ENCODE measurements at regions not wholly inside any gene's neighbourhood (a gene's known extent, or its start where the extent isn't known, plus 50 kb on each side); places are given as distances from the start of the nearest gene placed in this dataset.

DNA sequence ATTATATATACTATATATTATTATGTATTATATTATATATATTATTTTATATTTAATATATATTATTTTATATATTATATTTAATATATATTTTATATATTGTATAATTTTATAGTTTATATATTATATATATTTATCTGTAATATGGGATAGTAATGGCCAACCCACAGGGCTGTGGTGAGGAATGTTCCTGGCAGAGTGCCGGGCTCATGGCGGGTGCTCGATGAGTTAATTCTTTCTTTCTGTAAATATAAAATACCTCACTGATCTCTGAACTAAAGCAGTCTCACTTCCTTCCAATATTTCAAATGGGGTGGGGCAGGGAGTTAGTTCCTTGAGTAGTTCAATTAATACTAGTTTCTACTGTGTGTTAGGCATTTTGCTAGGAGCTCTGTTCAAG, 389.4 kb downstream of the TSN start:
- H3K4me3 ChIP-seq (ENCODE audit: low read depth, low read length): no peak overlapping the region
- H3K27me3 Mint-ChIP-seq (ENCODE audit: insufficient read depth, unreplicated experiment): no peaks in the 10 kb centered on the region
- no peak for DNase-seq
- BruUV-seq (replicated peaks): no TSS peak
- H3K4me1 ChIP-seq: no peaks in the 10 kb centered on the region
- no peaks in the 10 kb centered on the region for H3K36me3 Mint-ChIP-seq (ENCODE audit: insufficient read depth, unreplicated experiment)
- CTCF ChIA-PET: no interaction called here
- H3K36me3 ChIP-seq (ENCODE audit: control insufficient read depth, insufficient read depth, low read length): no peaks in the 10 kb centered on the region
- H3K4me1 Mint-ChIP-seq (ENCODE audit: low read depth, unreplicated experiment): no peaks in the 10 kb centered on the region
- POLR2A ChIA-PET: no interaction called here
- intact Hi-C loops (cut with micrococcal nuclease; ENCODE audit: unreplicated experiment): no loop called here
- H3K9me3 Mint-ChIP-seq (ENCODE audit: unreplicated experiment): no peaks in the 10 kb centered on the region
- no peaks in the 10 kb centered on the region for H3K27me3 ChIP-seq (replicated peaks; ENCODE audit: control insufficient read depth, insufficient read depth, low read length)
- TF ChIP-seq, protein P1, sequence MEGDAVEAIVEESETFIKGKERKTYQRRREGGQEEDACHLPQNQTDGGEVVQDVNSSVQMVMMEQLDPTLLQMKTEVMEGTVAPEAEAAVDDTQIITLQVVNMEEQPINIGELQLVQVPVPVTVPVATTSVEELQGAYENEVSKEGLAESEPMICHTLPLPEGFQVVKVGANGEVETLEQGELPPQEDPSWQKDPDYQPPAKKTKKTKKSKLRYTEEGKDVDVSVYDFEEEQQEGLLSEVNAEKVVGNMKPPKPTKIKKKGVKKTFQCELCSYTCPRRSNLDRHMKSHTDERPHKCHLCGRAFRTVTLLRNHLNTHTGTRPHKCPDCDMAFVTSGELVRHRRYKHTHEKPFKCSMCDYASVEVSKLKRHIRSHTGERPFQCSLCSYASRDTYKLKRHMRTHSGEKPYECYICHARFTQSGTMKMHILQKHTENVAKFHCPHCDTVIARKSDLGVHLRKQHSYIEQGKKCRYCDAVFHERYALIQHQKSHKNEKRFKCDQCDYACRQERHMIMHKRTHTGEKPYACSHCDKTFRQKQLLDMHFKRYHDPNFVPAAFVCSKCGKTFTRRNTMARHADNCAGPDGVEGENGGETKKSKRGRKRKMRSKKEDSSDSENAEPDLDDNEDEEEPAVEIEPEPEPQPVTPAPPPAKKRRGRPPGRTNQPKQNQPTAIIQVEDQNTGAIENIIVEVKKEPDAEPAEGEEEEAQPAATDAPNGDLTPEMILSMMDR (IDR thresholded peaks at IDR 0.05; ENCODE audit: insufficient read depth in 1 of 2, low read depth in 1 of 2, low read length in 1 of 2, severe bottlenecking in 1 of 2, unreplicated experiment in 1 of 2): no peak
- H3K4me3 Mint-ChIP-seq (ENCODE audit: unreplicated experiment): no peak overlapping the region
- no peak overlapping the region for H3K27ac Mint-ChIP-seq (ENCODE audit: unreplicated experiment)
- H3K9me3 ChIP-seq: no peaks in the 10 kb centered on the region

DNA sequence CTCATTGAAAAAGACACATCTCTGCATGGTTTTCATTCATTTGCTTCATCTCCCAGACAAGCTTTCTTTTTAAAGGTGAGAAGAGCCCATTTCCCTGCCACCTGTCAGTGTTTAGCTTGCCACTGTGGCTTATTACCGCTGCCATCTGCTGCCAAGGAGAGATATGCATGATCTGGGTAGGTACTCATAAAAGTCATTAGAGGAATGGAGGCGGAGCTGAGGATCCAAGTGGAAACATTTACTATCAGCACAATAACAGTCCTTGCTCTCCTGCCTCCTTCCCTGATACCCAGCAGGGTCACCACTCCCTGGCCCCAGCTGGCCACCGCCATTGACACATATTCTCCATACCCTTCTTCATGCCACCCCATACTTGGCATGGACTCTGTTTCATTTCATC, 390.4 kb downstream of the TSN start:
- DNase-seq: no peak
- CTCF ChIA-PET: no interaction called here
- intact Hi-C loops (cut with micrococcal nuclease; ENCODE audit: unreplicated experiment): no loop called here

DNA sequence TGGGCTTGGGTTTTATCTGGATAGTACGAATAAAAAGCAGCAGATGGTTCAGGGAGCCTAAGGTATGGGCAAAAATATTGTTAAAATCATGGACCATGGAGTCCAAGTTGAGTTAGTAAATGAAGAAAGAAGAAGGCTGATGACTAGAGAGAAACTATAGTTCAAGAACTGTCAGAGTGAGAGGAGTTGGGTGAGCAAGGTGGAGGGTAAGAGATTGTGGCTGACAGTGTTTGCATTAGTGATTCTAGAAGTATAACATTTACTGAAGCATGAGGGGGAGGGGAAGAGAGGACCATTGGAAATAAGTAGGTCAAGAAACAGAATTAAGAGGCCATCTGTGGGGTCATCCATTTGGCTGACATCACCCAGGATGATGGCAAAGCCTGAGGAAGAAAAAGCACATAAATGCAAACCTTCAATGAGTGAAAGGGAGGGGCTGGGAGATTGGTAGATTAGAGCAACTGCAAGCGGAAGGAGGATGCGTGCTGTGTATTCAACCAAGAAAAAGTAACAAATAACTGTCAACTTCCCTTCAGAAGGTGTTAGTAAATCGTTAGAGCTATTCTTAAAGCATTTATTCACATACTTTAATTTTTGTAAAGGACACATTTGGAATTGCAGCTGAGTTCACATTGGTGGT, 392.8 kb downstream of the TSN start:
- BruUV-seq (replicated peaks): no TSS peak

More for the DNA sequence above, 390.4 kb downstream of the TSN start:
- no TSS peak for BruUV-seq (replicated peaks)
- no peaks in the 10 kb centered on the region for H3K4me1 ChIP-seq
- no peaks in the 10 kb centered on the region for H3K4me1 Mint-ChIP-seq (ENCODE audit: low read depth, unreplicated experiment)
- TF ChIP-seq, protein P1 (IDR thresholded peaks at IDR 0.05; ENCODE audit: insufficient read depth in 1 of 2, low read depth in 1 of 2, low read length in 1 of 2, severe bottlenecking in 1 of 2, unreplicated experiment in 1 of 2): no peak
- peaks cover 3% of the 10 kb centered on the region for H3K27me3 Mint-ChIP-seq (ENCODE audit: insufficient read depth, unreplicated experiment)
- H3K36me3 ChIP-seq (ENCODE audit: control insufficient read depth, insufficient read depth, low read length): no peaks in the 10 kb centered on the region
- H3K4me3 ChIP-seq (ENCODE audit: low read depth, low read length): no peak overlapping the region
- no peaks in the 10 kb centered on the region for H3K9me3 Mint-ChIP-seq (ENCODE audit: unreplicated experiment)
- H3K4me3 Mint-ChIP-seq (ENCODE audit: unreplicated experiment): no peak overlapping the region
- POLR2A ChIA-PET: no interaction called here
- H3K27me3 ChIP-seq (replicated peaks; ENCODE audit: control insufficient read depth, insufficient read depth, low read length): no peaks in the 10 kb centered on the region
- no peaks in the 10 kb centered on the region for H3K36me3 Mint-ChIP-seq (ENCODE audit: insufficient read depth, unreplicated experiment)
- H3K27ac Mint-ChIP-seq (ENCODE audit: unreplicated experiment): no peak overlapping the region
- no peaks in the 10 kb centered on the region for H3K9me3 ChIP-seq

More for the DNA sequence above, 392.8 kb downstream of the TSN start:
- Mint-ChIP-seq H3K27me3 (ENCODE audit: insufficient read depth, unreplicated experiment) (peaks cover 10% of the 10 kb centered on the region), H3K9me3 (ENCODE audit: unreplicated experiment) (no peaks in the 10 kb centered on the region), H3K4me3 (ENCODE audit: unreplicated experiment) (no peak overlapping the region), H3K4me1 (ENCODE audit: low read depth, unreplicated experiment) (no peaks in the 10 kb centered on the region), H3K27ac (ENCODE audit: unreplicated experiment) (no peak overlapping the region), H3K36me3 (ENCODE audit: insufficient read depth, unreplicated experiment) (no peaks in the 10 kb centered on the region)
- intact Hi-C loops (cut with micrococcal nuclease; ENCODE audit: unreplicated experiment): no loop called here
- TF ChIP-seq, protein P1 (IDR thresholded peaks at IDR 0.05; ENCODE audit: insufficient read depth in 1 of 2, low read depth in 1 of 2, low read length in 1 of 2, severe bottlenecking in 1 of 2, unreplicated experiment in 1 of 2): no peak
- H3K4me1 ChIP-seq: no peaks in the 10 kb centered on the region
- H3K36me3 ChIP-seq (ENCODE audit: control insufficient read depth, insufficient read depth, low read length): no peaks in the 10 kb centered on the region
- ChIA-PET POLR2A (no interaction called here), CTCF (no interaction called here)
- H3K27me3 ChIP-seq (replicated peaks; ENCODE audit: control insufficient read depth, insufficient read depth, low read length): no peaks in the 10 kb centered on the region
- no peak overlapping the region for H3K4me3 ChIP-seq (ENCODE audit: low read depth, low read length)
- DNase-seq: no peak
- H3K9me3 ChIP-seq: no peaks in the 10 kb centered on the region
